Hepatocyte (in vitro differentiated cells): ENCODE measurements at regions not wholly inside any gene's neighbourhood (a gene's known extent, or its start where the extent isn't known, plus 50 kb on each side); places are given as distances from the start of the nearest gene placed in this dataset.

Experiments
- DNase-seq: peaks from one replicate; pipeline ENCODE4 v3.0.0-alpha.2; 2016; ENCODE audit warnings: low spot score
- H2AFZ ChIP-seq: fragments of 200-600 bp; sonication (generic); 2 replicates; pipeline ENCODE4 v1.6.0; 2016; ENCODE audit warnings: antibody characterized with exemption, mild to moderate bottlenecking
- H3K27ac ChIP-seq: fragments of 200-600 bp; sonication (generic); 2 replicates; pipeline ENCODE4 v1.5.1; 2016; ENCODE audit warnings: mild to moderate bottlenecking
- H3K27me3 ChIP-seq: fragments of 200-600 bp; sonication (generic); 2 replicates; pipeline ENCODE4 v1.6.1; 2016
- H3K36me3 ChIP-seq: fragments of 200-600 bp; sonication (generic); replicated peaks from 2 replicates; pipeline ENCODE4 v1.5.1; 2016; ENCODE audit warnings: low read depth; ENCODE audit not compliant: insufficient read depth
- H3K4me1 ChIP-seq: fragments of 200-600 bp; sonication (generic); 2 replicates; pipeline ENCODE4 v1.5.1; 2016; ENCODE audit warnings: mild to moderate bottlenecking, moderate library complexity; ENCODE audit not compliant: insufficient read depth
- H3K4me2 ChIP-seq: fragments of 200-600 bp; sonication (generic); 2 replicates; pipeline ENCODE4 v1.6.0; 2016
- H3K4me3 ChIP-seq: fragments of 200-600 bp; sonication (generic); 2 replicates; pipeline ENCODE4 v1.5.1; 2016; ENCODE audit warnings: mild to moderate bottlenecking
- H3K79me2 ChIP-seq: fragments of 200-600 bp; sonication (generic); 2 replicates; pipeline ENCODE4 v1.6.0; 2017; ENCODE audit warnings: mild to moderate bottlenecking
- H3K9me2 ChIP-seq: fragments of 200-600 bp; sonication (generic); replicated peaks from 2 replicates; pipeline ENCODE4 v1.6.0; 2017; ENCODE audit warnings: mild to moderate bottlenecking; ENCODE audit not compliant: insufficient read depth
- H3K9me3 ChIP-seq: fragments of 200-600 bp; sonication (generic); 2 replicates; pipeline ENCODE4 v1.5.1; 2016; ENCODE audit warnings: low read depth, mild to moderate bottlenecking
- H4K20me1 ChIP-seq: fragments of 200-600 bp; sonication (generic); 2 replicates; pipeline ENCODE4 v1.6.0; 2016; ENCODE audit warnings: mild to moderate bottlenecking; ENCODE audit not compliant: insufficient read depth, poor library complexity, severe bottlenecking
- EZH2 ChIP-seq: fragments of 200-600 bp; sonication (generic); IDR thresholded peaks from 2 replicates; pipeline ENCODE4 v1.6.1; 2016; ENCODE audit warnings: antibody characterized with exemption, mild to moderate bottlenecking, borderline replicate concordance
- EZH2phosphoT487 ChIP-seq: fragments of 200-600 bp; sonication (generic); IDR thresholded peaks from one replicate; pipeline ENCODE4 v1.6.1; 2018; ENCODE audit warnings: antibody characterized with exemption, mild to moderate bottlenecking, low read depth, moderate library complexity; ENCODE audit not compliant: unreplicated experiment, severe bottlenecking
- WGBS: methylation state at CpG from one replicate; pipeline ENCODE4 v1.1.6; 2016; ENCODE audit warnings: low lambda C conversion rate; ENCODE audit errors: missing lambda C conversion rate; 5-methylcytosine and 5-hydroxymethylcytosine counted together
- TF ChIP-seq, protein P1 (sequence below): fragments of 200-600 bp; sonication (generic); IDR thresholded peaks from 2 replicates; pipeline ENCODE4 v1.5.1; 2016; ENCODE audit warnings: antibody characterized with exemption, mild to moderate bottlenecking; ENCODE audit not compliant: poor library complexity

- Histone ChIP-seq H4K20me1 (no peaks in the 10 kb centered on the region), H3K4me1 (no peaks in the 10 kb centered on the region), H3K79me2 (no peaks in the 10 kb centered on the region), H3K9me3 (no peaks in the 10 kb centered on the region), H3K27me3 (no peaks in the 10 kb centered on the region), H2AFZ (no peak overlapping the region), H3K36me3 (no peaks in the 10 kb centered on the region), H3K4me3 (no peak overlapping the region), H3K27ac (no peak overlapping the region), H3K4me2 (no peak overlapping the region), H3K9me2 (no peaks in the 10 kb centered on the region)
- 97% methylated on average over 10 of the region's 10 CpGs for WGBS
- TF ChIP-seq, protein P1, sequence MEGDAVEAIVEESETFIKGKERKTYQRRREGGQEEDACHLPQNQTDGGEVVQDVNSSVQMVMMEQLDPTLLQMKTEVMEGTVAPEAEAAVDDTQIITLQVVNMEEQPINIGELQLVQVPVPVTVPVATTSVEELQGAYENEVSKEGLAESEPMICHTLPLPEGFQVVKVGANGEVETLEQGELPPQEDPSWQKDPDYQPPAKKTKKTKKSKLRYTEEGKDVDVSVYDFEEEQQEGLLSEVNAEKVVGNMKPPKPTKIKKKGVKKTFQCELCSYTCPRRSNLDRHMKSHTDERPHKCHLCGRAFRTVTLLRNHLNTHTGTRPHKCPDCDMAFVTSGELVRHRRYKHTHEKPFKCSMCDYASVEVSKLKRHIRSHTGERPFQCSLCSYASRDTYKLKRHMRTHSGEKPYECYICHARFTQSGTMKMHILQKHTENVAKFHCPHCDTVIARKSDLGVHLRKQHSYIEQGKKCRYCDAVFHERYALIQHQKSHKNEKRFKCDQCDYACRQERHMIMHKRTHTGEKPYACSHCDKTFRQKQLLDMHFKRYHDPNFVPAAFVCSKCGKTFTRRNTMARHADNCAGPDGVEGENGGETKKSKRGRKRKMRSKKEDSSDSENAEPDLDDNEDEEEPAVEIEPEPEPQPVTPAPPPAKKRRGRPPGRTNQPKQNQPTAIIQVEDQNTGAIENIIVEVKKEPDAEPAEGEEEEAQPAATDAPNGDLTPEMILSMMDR, result no peak
- TF ChIP-seq EZH2phosphoT487 (no peak), EZH2 (no peak)
- DNase-seq, result no peak
These were observed 157.5 kb downstream of the PAX1 start for GRCh38 chr20:21862956-21863355.

DNA sequence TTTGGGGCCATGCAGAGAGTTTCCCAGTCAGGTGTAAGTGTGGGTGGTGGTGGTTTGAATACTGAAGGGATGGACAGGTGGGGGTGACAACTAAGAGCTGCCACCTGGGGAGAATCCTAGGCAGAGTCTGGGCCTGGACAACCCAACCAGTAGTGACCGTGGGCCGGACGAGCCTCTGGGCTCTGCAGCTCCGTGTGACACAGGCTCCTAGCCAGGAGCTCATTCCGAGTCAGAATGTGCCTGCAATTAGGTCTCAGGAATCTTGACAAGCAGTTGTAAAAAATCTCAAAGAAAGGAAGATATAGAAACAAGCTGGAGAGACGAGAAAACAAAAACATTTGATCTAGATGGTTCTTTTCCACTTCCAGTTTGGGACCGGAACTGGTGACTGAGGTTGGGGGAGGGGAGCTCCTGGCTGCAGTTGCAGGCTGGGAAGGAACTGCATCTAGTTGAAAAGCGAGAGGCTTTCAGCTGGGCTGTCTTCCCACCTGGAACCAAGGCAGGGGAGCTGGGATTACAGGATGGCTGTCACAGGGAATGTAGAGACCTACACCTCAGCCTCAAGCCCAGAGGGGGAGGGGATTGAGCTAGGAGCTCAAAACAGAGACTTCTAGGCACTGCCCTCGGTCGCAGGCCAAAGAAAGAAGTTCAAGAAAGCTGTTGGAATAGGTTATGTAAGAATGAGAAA is 156.9 kb downstream of the PAX1 start:
- WGBS, result 59% methylated on average over 10 of the region's 10 CpGs
- no peak for DNase-seq
- H3K4me3 ChIP-seq, result no peak overlapping the region
- no peaks in the 10 kb centered on the region for H3K4me1 ChIP-seq
- H3K4me2 ChIP-seq, result no peak overlapping the region
- no peaks in the 10 kb centered on the region for H3K9me3 ChIP-seq
- H3K27ac ChIP-seq, result no peak overlapping the region
- TF ChIP-seq EZH2, result no peak
- no peak overlapping the region for H2AFZ ChIP-seq
- H3K27me3 ChIP-seq, result no peaks in the 10 kb centered on the region
- no peaks in the 10 kb centered on the region for H3K9me2 ChIP-seq
- H3K36me3 ChIP-seq, result no peaks in the 10 kb centered on the region
- H4K20me1 ChIP-seq, result no peaks in the 10 kb centered on the region
- H3K79me2 ChIP-seq, result no peaks in the 10 kb centered on the region

- no peak overlapping the region for H3K4me2 ChIP-seq
- no peaks in the 10 kb centered on the region for H3K9me3 ChIP-seq
- H3K4me3 ChIP-seq, result no peak overlapping the region
- H3K9me2 ChIP-seq, result no peaks in the 10 kb centered on the region
- H3K27me3 ChIP-seq, result no peaks in the 10 kb centered on the region
- no peaks in the 10 kb centered on the region for H3K4me1 ChIP-seq
- TF ChIP-seq, protein P1, result no peak
- TF ChIP-seq EZH2, result no peak
- TF ChIP-seq EZH2phosphoT487, result no peak
- no peak overlapping the region for H2AFZ ChIP-seq
- no peak for DNase-seq
- H3K36me3 ChIP-seq, result no peaks in the 10 kb centered on the region
- H4K20me1 ChIP-seq, result no peaks in the 10 kb centered on the region
- WGBS, result 84% methylated on average over 2 of the region's 2 CpGs
- H3K79me2 ChIP-seq, result no peaks in the 10 kb centered on the region
- no peak overlapping the region for H3K27ac ChIP-seq
These were observed 135.5 kb downstream of the PAX1 start for GRCh38 chr20:21840991-21841390.

- Histone ChIP-seq H2AFZ (no peak overlapping the region), H3K4me1 (no peaks in the 10 kb centered on the region), H3K27me3 (no peaks in the 10 kb centered on the region), H3K4me3 (no peak overlapping the region), H4K20me1 (no peaks in the 10 kb centered on the region), H3K36me3 (no peaks in the 10 kb centered on the region), H3K4me2 (no peak overlapping the region), H3K79me2 (no peaks in the 10 kb centered on the region), H3K9me2 (no peaks in the 10 kb centered on the region), H3K9me3 (no peaks in the 10 kb centered on the region), H3K27ac (no peak overlapping the region)
- DNase-seq, result no peak
- no peak for TF ChIP-seq EZH2
- TF ChIP-seq, protein P1, result no peak
- no peak for TF ChIP-seq EZH2phosphoT487
- 86% methylated on average over 12 of the region's 12 CpGs for WGBS
These were observed 134.5 kb downstream of the PAX1 start for GRCh38 chr20:21839982-21840381.
